ENCODE measurements at regions not wholly inside any gene's neighbourhood (a gene's known extent, or its start where the extent isn't known, plus 50 kb on each side); places are given as distances from the start of the nearest gene placed in this dataset.
"Not testable (repeated sequence)": the region's sequence is repeated elsewhere in the genome, so short reads cannot be mapped to it uniquely, and the experiment has no call there.

GRCh38 chr2:13532781-13533523 lies 816.2 kb downstream of the TRIB2 start:
- 12% methylated on average over 16 of the region's 22 CpGs for WGBS (ENCODE audit: low lambda C conversion rate)
- in situ Hi-C loops (cut with HindIII; ENCODE audit: extremely low pct_ligation_motif_present, low pct_unique_long_range_greater_than_20kb); POLR2A ChIA-PET; FAIRE-seq; H3K36me3 ChIP-seq (replicated peaks in 1 of 2; ENCODE audit: control insufficient read depth in 1 of 2, insufficient read depth in 2 of 2, low read length in 2 of 2); H4K20me1 ChIP-seq (ENCODE audit: insufficient read depth, low read length); H3K4me1 ChIP-seq (ENCODE audit: insufficient read depth, low read length); CTCF ChIA-PET (ENCODE audit: low intra/inter-chr PET ratio, low total read pairs); intact Hi-C loops (cut with micrococcal nuclease; ENCODE audit: unreplicated experiment); H3K27me3 ChIP-seq (ENCODE audit: control insufficient read depth in 1 of 2, insufficient read depth in 2 of 2, low read length in 2 of 2); TF ChIP-seq CREB1 (IDR thresholded peaks at IDR 0.05): not testable (repeated sequence)
- peak overlapping the region; percentile 71 for H3K9ac ChIP-seq (ENCODE audit: insufficient read depth, low read depth, low read length)
- peak; percentile 96 for ATAC-seq
- H3K4me3 ChIP-seq (replicated peaks in 1 of 3; ENCODE audit: insufficient read depth in 1 of 3, low read depth in 2 of 3, low read length in 3 of 3), result peak overlapping the region; percentile 64 to 73 (median 72); a peak in 5 of 6 replicates
- TSS peak; percentile 80 for BruUV-seq (replicated peaks)
- peak; percentile 50 for TF ChIP-seq CEBPG (CRISPR knock-in tag; IDR thresholded peaks at IDR 0.05)
- TF ChIP-seq, protein P1, sequence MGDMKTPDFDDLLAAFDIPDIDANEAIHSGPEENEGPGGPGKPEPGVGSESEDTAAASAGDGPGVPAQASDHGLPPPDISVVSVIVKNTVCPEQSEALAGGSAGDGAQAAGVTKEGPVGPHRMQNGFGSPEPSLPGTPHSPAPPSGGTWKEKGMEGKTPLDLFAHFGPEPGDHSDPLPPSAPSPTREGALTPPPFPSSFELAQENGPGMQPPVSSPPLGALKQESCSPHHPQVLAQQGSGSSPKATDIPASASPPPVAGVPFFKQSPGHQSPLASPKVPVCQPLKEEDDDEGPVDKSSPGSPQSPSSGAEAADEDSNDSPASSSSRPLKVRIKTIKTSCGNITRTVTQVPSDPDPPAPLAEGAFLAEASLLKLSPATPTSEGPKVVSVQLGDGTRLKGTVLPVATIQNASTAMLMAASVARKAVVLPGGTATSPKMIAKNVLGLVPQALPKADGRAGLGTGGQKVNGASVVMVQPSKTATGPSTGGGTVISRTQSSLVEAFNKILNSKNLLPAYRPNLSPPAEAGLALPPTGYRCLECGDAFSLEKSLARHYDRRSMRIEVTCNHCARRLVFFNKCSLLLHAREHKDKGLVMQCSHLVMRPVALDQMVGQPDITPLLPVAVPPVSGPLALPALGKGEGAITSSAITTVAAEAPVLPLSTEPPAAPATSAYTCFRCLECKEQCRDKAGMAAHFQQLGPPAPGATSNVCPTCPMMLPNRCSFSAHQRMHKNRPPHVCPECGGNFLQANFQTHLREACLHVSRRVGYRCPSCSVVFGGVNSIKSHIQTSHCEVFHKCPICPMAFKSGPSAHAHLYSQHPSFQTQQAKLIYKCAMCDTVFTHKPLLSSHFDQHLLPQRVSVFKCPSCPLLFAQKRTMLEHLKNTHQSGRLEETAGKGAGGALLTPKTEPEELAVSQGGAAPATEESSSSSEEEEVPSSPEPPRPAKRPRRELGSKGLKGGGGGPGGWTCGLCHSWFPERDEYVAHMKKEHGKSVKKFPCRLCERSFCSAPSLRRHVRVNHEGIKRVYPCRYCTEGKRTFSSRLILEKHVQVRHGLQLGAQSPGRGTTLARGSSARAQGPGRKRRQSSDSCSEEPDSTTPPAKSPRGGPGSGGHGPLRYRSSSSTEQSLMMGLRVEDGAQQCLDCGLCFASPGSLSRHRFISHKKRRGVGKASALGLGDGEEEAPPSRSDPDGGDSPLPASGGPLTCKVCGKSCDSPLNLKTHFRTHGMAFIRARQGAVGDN (CRISPR knock-in tag; IDR thresholded peaks at IDR 0.05), result peak; percentile 15; the same call in 1 of the 2 replicates
- 0 out of 2 replicates have a peak, but pooled peaks have one; percentile 41 for TF ChIP-seq ONECUT2 (CRISPR knock-in tag; IDR thresholded peaks at IDR 0.05)
- peak; percentile 61; the same call in 1 of the 2 replicates for TF ChIP-seq ZBTB7B (CRISPR knock-in tag; IDR thresholded peaks at IDR 0.05)
- TF ChIP-seq ZNF609 (CRISPR knock-in tag; IDR thresholded peaks at IDR 0.05; ENCODE audit: borderline replicate concordance), result peak; percentile 48; the same call in 1 of the 2 replicates
- 0 out of 2 replicates have a peak, but pooled peaks have one; percentile 15 for TF ChIP-seq TAF1 (CRISPR knock-in tag; IDR thresholded peaks at IDR 0.05)
- TF ChIP-seq, protein P2, sequence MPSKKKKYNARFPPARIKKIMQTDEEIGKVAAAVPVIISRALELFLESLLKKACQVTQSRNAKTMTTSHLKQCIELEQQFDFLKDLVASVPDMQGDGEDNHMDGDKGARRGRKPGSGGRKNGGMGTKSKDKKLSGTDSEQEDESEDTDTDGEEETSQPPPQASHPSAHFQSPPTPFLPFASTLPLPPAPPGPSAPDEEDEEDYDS (CRISPR knock-in tag; IDR thresholded peaks at IDR 0.05), result peak; percentile 69
- 0 out of 2 replicates have a peak, but pooled peaks have one; percentile 37 for TF ChIP-seq KAT7 (CRISPR knock-in tag; IDR thresholded peaks at IDR 0.05; ENCODE audit: borderline replicate concordance)
- peak; percentile 41; the same call in 1 of the 2 replicates for TF ChIP-seq CREB1 (CRISPR knock-in tag; IDR thresholded peaks at IDR 0.05)
- peak; percentile 68 for DNase-seq (ENCODE audit: low spot score)
- peak overlapping the region; percentile 63 for H3K4me2 ChIP-seq (ENCODE audit: low read depth, low read length)
- peaks cover 41% of the 10 kb centered on the region for H3K9me3 ChIP-seq (ENCODE audit: low read length)
- H3K27ac ChIP-seq (ENCODE audit: extremely low read length, insufficient read depth, low read length), result peak overlapping the region; percentile 65
- peaks cover 24% of the 10 kb centered on the region for H3K79me2 ChIP-seq (ENCODE audit: insufficient read depth, low read length)
- H2AFZ ChIP-seq (ENCODE audit: low read length), result peak overlapping the region; percentile 54

All from HepG2 (cell line).